ENCODE measurements at regions not wholly inside any gene's neighbourhood (a gene's known extent, or its start where the extent isn't known, plus 50 kb on each side); places are given as distances from the start of the nearest gene placed in this dataset.

- DNase-seq, result no peak
- no peaks in the 10 kb centered on the region for H3K4me1 Mint-ChIP-seq
- intact Hi-C loops (cut with micrococcal nuclease), result no loop called here
- H3K9me3 Mint-ChIP-seq, result peaks cover 3% of the 10 kb centered on the region
- no peak overlapping the region for H3K27ac Mint-ChIP-seq
- no peaks in the 10 kb centered on the region for H3K27me3 Mint-ChIP-seq
- no peak overlapping the region for H3K4me3 Mint-ChIP-seq
- no peaks in the 10 kb centered on the region for H3K36me3 Mint-ChIP-seq (ENCODE audit: low read depth)
These were observed 85.7 kb upstream of the TBX3 start for GRCh38 chr12:114769634-114770033.

- Mint-ChIP-seq H3K36me3 (ENCODE audit: low read depth) (no peaks in the 10 kb centered on the region), H3K4me1 (no peaks in the 10 kb centered on the region), H3K27me3 (no peaks in the 10 kb centered on the region), H3K4me3 (no peak overlapping the region), H3K9me3 (peaks cover 3% of the 10 kb centered on the region), H3K27ac (no peak overlapping the region)
- intact Hi-C loops (cut with micrococcal nuclease), result no loop called here
- no peak for DNase-seq
These were observed 84.1 kb upstream of the TBX3 start for GRCh38 chr12:114767906-114768722.

GRCh38 chr12:114767084-114767760 lies 83.2 kb upstream of the TBX3 start:
- Mint-ChIP-seq H3K36me3 (ENCODE audit: low read depth) (no peaks in the 10 kb centered on the region), H3K4me3 (no peak overlapping the region), H3K9me3 (peaks cover 3% of the 10 kb centered on the region), H3K4me1 (no peaks in the 10 kb centered on the region), H3K27ac (no peak overlapping the region), H3K27me3 (no peaks in the 10 kb centered on the region)
- DNase-seq, result no peak
- intact Hi-C loops (cut with micrococcal nuclease), result no loop called here

- H3K27ac Mint-ChIP-seq, result no peak overlapping the region
- H3K4me3 Mint-ChIP-seq, result no peak overlapping the region
- H3K9me3 Mint-ChIP-seq, result peaks cover 3% of the 10 kb centered on the region
- no peaks in the 10 kb centered on the region for H3K27me3 Mint-ChIP-seq
- H3K4me1 Mint-ChIP-seq, result no peaks in the 10 kb centered on the region
- intact Hi-C loops (cut with micrococcal nuclease), result no loop called here
- no peak for DNase-seq
- H3K36me3 Mint-ChIP-seq (ENCODE audit: low read depth), result no peaks in the 10 kb centered on the region
These were observed 82.2 kb upstream of the TBX3 start for GRCh38 chr12:114765960-114766691.

GRCh38 chr12:114764510-114764909 lies 80.5 kb upstream of the TBX3 start:
- Mint-ChIP-seq H3K27ac (no peak overlapping the region), H3K36me3 (ENCODE audit: low read depth) (no peaks in the 10 kb centered on the region), H3K4me1 (no peaks in the 10 kb centered on the region), H3K4me3 (no peak overlapping the region), H3K27me3 (no peaks in the 10 kb centered on the region), H3K9me3 (peaks cover 3% of the 10 kb centered on the region)
- intact Hi-C loops (cut with micrococcal nuclease), result no loop called here
- no peak for DNase-seq

- Mint-ChIP-seq H3K4me3 (no peak overlapping the region), H3K4me1 (no peaks in the 10 kb centered on the region), H3K9me3 (no peaks in the 10 kb centered on the region), H3K36me3 (ENCODE audit: low read depth) (no peaks in the 10 kb centered on the region), H3K27ac (no peak overlapping the region), H3K27me3 (no peaks in the 10 kb centered on the region)
- intact Hi-C loops (cut with micrococcal nuclease), result no loop called here
- DNase-seq, result no peak
These were observed 78.6 kb upstream of the TBX3 start for GRCh38 chr12:114762490-114763110.

- H3K27ac Mint-ChIP-seq, result no peak overlapping the region
- intact Hi-C loops (cut with micrococcal nuclease), result no loop called here
- H3K36me3 Mint-ChIP-seq (ENCODE audit: low read depth), result no peaks in the 10 kb centered on the region
- no peaks in the 10 kb centered on the region for H3K27me3 Mint-ChIP-seq
- H3K9me3 Mint-ChIP-seq, result no peaks in the 10 kb centered on the region
- no peak overlapping the region for H3K4me3 Mint-ChIP-seq
- no peak for DNase-seq
- H3K4me1 Mint-ChIP-seq, result no peaks in the 10 kb centered on the region
These were observed 76.3 kb upstream of the TBX3 start for GRCh38 chr12:114760151-114760877.

GRCh38 chr12:114759635-114760034 lies 75.7 kb upstream of the TBX3 start:
- intact Hi-C loops (cut with micrococcal nuclease), result no loop called here
- DNase-seq, result no peak
- H3K9me3 Mint-ChIP-seq, result no peaks in the 10 kb centered on the region
- no peaks in the 10 kb centered on the region for H3K4me1 Mint-ChIP-seq
- H3K27ac Mint-ChIP-seq, result no peak overlapping the region
- H3K27me3 Mint-ChIP-seq, result no peaks in the 10 kb centered on the region
- no peak overlapping the region for H3K4me3 Mint-ChIP-seq
- H3K36me3 Mint-ChIP-seq (ENCODE audit: low read depth), result no peaks in the 10 kb centered on the region

- Mint-ChIP-seq H3K4me1 (no peaks in the 10 kb centered on the region), H3K4me3 (no peak overlapping the region), H3K9me3 (no peaks in the 10 kb centered on the region), H3K36me3 (ENCODE audit: low read depth) (no peaks in the 10 kb centered on the region), H3K27me3 (no peaks in the 10 kb centered on the region), H3K27ac (no peak overlapping the region)
- DNase-seq, result no peak
- intact Hi-C loops (cut with micrococcal nuclease), result no loop called here
These were observed 73.8 kb upstream of the TBX3 start for GRCh38 chr12:114757684-114758325.

GRCh38 chr12:114752217-114752616 lies 68.2 kb upstream of the TBX3 start:
- H3K4me1 Mint-ChIP-seq, result no peaks in the 10 kb centered on the region
- no peaks in the 10 kb centered on the region for H3K36me3 Mint-ChIP-seq (ENCODE audit: low read depth)
- no peak overlapping the region for H3K27ac Mint-ChIP-seq
- H3K27me3 Mint-ChIP-seq, result no peaks in the 10 kb centered on the region
- no peak overlapping the region for H3K4me3 Mint-ChIP-seq
- no peak for DNase-seq
- H3K9me3 Mint-ChIP-seq, result no peaks in the 10 kb centered on the region
- intact Hi-C loops (cut with micrococcal nuclease), result no loop called here

- no peak for DNase-seq
- intact Hi-C loops (cut with micrococcal nuclease), result no loop called here
- Mint-ChIP-seq H3K27me3 (no peaks in the 10 kb centered on the region), H3K27ac (no peak overlapping the region), H3K4me1 (no peaks in the 10 kb centered on the region), H3K9me3 (no peaks in the 10 kb centered on the region), H3K4me3 (no peak overlapping the region), H3K36me3 (ENCODE audit: low read depth) (no peaks in the 10 kb centered on the region)
These were observed 67.7 kb upstream of the TBX3 start for GRCh38 chr12:114751712-114752111.

GRCh38 chr12:114750917-114751316 lies 66.9 kb upstream of the TBX3 start:
- Mint-ChIP-seq H3K27ac (no peak overlapping the region), H3K9me3 (no peaks in the 10 kb centered on the region), H3K4me3 (no peak overlapping the region), H3K36me3 (ENCODE audit: low read depth) (no peaks in the 10 kb centered on the region), H3K27me3 (no peaks in the 10 kb centered on the region), H3K4me1 (no peaks in the 10 kb centered on the region)
- intact Hi-C loops (cut with micrococcal nuclease), result no loop called here
- DNase-seq, result no peak

GRCh38 chr12:114749065-114749464 lies 65.1 kb upstream of the TBX3 start:
- no peak for DNase-seq
- no peak overlapping the region for H3K27ac Mint-ChIP-seq
- no peaks in the 10 kb centered on the region for H3K36me3 Mint-ChIP-seq (ENCODE audit: low read depth)
- H3K4me1 Mint-ChIP-seq, result no peaks in the 10 kb centered on the region
- no peaks in the 10 kb centered on the region for H3K27me3 Mint-ChIP-seq
- H3K9me3 Mint-ChIP-seq, result no peaks in the 10 kb centered on the region
- H3K4me3 Mint-ChIP-seq, result no peak overlapping the region
- intact Hi-C loops (cut with micrococcal nuclease), result no loop called here

Measured in activated CD4-positive, alpha-beta T cell treated with anti-CD3 and anti-CD28 coated beads, Interleukin-2, amount 10 ng/mL, durations not matched to agents 24 days and 14 days (primary cell).